Activated CD8-positive, alpha-beta T cell treated with anti-CD3 and anti-CD28 coated beads, Interleukin-2, amount 10 ng/mL, durations not matched to agents 7 days and 5 days (primary cell): ENCODE measurements at regions not wholly inside any gene's neighbourhood (a gene's known extent, or its start where the extent isn't known, plus 50 kb on each side); places are given as distances from the start of the nearest gene placed in this dataset.
"Not testable (repeated sequence)": the region's sequence is repeated elsewhere in the genome, so short reads cannot be mapped to it uniquely, and the experiment has no call there.

ENCODE experiments used
- ATAC-seq: fragments of 150-1000 bp; cut with Tn5 transposase; one replicate; pipeline ENCODE4 v1.10.0; 2021; ENCODE audit warnings: moderate library complexity
- CTCF ChIA-PET: fragments of 350-600 bp; sonication (Branson Sonifier 250); formaldehyde crosslinking; loops from one replicate; lab custom pipeline; 2021; ENCODE audit warnings: antibody characterized with exemption; lab: Charles Lee
- POLR2A ChIA-PET: fragments of 350-600 bp; sonication (Branson Sonifier 250); formaldehyde crosslinking; loops from one replicate; lab custom pipeline; 2021; ENCODE audit warnings: antibody characterized with exemption; lab: Charles Lee
- DNase-seq: peaks from one replicate; pipeline ENCODE4 v3.0.0-alpha.2; 2020
- H3K27ac Mint-ChIP-seq: one replicate; pipeline ENCODE4 v1.8.0; 2021; ENCODE audit warnings: mild to moderate bottlenecking, mixed read lengths
- H3K27me3 Mint-ChIP-seq: one replicate; pipeline ENCODE4 v1.8.0; 2021; ENCODE audit warnings: low read depth, mixed read lengths
- H3K36me3 Mint-ChIP-seq: one replicate; pipeline ENCODE4 v1.8.0; 2021; ENCODE audit warnings: low read depth, mixed read lengths
- H3K4me1 Mint-ChIP-seq: one replicate; pipeline ENCODE4 v1.8.0; 2021; ENCODE audit warnings: low read depth, mixed read lengths
- H3K4me3 Mint-ChIP-seq: one replicate; pipeline ENCODE4 v1.8.0; 2021; ENCODE audit warnings: mild to moderate bottlenecking, mixed read lengths
- H3K9me3 Mint-ChIP-seq: one replicate; pipeline ENCODE4 v1.8.0; 2022; ENCODE audit warnings: mixed read lengths; ENCODE audit not compliant: insufficient read depth

GRCh38 chr1:47664356-47664755 is 226.5 kb downstream of the FOXD2 start:
- ChIA-PET CTCF (no interaction called here), POLR2A (no interaction called here)
- peaks cover 10% of the 10 kb centered on the region for H3K27me3 Mint-ChIP-seq
- H3K36me3 Mint-ChIP-seq = no peaks in the 10 kb centered on the region
- no peaks in the 10 kb centered on the region for H3K9me3 Mint-ChIP-seq
- ATAC-seq = no peak
- no peak for DNase-seq
- H3K4me1 Mint-ChIP-seq = peaks cover 10% of the 10 kb centered on the region
- H3K27ac Mint-ChIP-seq = no peak overlapping the region
- H3K4me3 Mint-ChIP-seq = no peak overlapping the region

- H3K27me3 Mint-ChIP-seq, ATAC-seq, H3K4me3 Mint-ChIP-seq, POLR2A ChIA-PET, H3K36me3 Mint-ChIP-seq, DNase-seq, H3K27ac Mint-ChIP-seq, CTCF ChIA-PET, H3K9me3 Mint-ChIP-seq: not testable (repeated sequence)
- H3K4me1 Mint-ChIP-seq = peaks cover 10% of the 10 kb centered on the region
These were observed 227.1 kb downstream of the FOXD2 start for GRCh38 chr1:47664896-47665295.

GRCh38 chr1:47669081-47669585 is 231.3 kb downstream of the FOXD2 start:
- ChIA-PET POLR2A (no interaction called here), CTCF (no interaction called here)
- Mint-ChIP-seq H3K27me3 (peaks cover 14% of the 10 kb centered on the region), H3K36me3 (no peaks in the 10 kb centered on the region), H3K9me3 (peaks cover 7% of the 10 kb centered on the region), H3K4me3 (no peak overlapping the region), H3K4me1 (no peaks in the 10 kb centered on the region), H3K27ac (no peak overlapping the region)
- no peak for ATAC-seq
- no peak for DNase-seq

- Mint-ChIP-seq H3K9me3 (peaks cover 7% of the 10 kb centered on the region), H3K4me1 (no peaks in the 10 kb centered on the region), H3K27me3 (peaks cover 16% of the 10 kb centered on the region), H3K36me3 (no peaks in the 10 kb centered on the region), H3K4me3 (no peak overlapping the region), H3K27ac (no peak overlapping the region)
- CTCF ChIA-PET = no interaction called here
- ATAC-seq = no peak
- POLR2A ChIA-PET = no interaction called here
- DNase-seq = no peak
These were observed 234.8 kb downstream of the FOXD2 start for GRCh38 chr1:47672622-47673021.

- Mint-ChIP-seq H3K36me3 (no peaks in the 10 kb centered on the region), H3K9me3 (peaks cover 7% of the 10 kb centered on the region), H3K4me3 (no peak overlapping the region), H3K27me3 (peaks cover 9% of the 10 kb centered on the region), H3K4me1 (no peaks in the 10 kb centered on the region), H3K27ac (no peak overlapping the region)
- CTCF ChIA-PET = interaction anchor here (1.1 kb wide), 2 partner anchors 52 to 237 kb away, joined by 3 read pairs; no protein-coding TSS in a partner anchor
- POLR2A ChIA-PET = no interaction called here
- DNase-seq (no peak), ATAC-seq (no peak)
These were observed 236.3 kb downstream of the FOXD2 start for GRCh38 chr1:47674189-47674588.

- H3K36me3 Mint-ChIP-seq = no peaks in the 10 kb centered on the region
- H3K9me3 Mint-ChIP-seq = peaks cover 7% of the 10 kb centered on the region
- POLR2A ChIA-PET = no interaction called here
- ATAC-seq = no peak
- H3K4me1 Mint-ChIP-seq = no peaks in the 10 kb centered on the region
- H3K4me3 Mint-ChIP-seq = no peak overlapping the region
- no peak overlapping the region for H3K27ac Mint-ChIP-seq
- CTCF ChIA-PET = interaction anchor here (1.1 kb wide), 1 partner anchor 238 kb away, joined by 3 read pairs; no protein-coding TSS in a partner anchor
- DNase-seq = peak; percentile 16
- H3K27me3 Mint-ChIP-seq = peaks cover 9% of the 10 kb centered on the region
These were observed 237.3 kb downstream of the FOXD2 start for GRCh38 chr1:47675047-47675675.

GRCh38 chr1:47675721-47676120 is 237.9 kb downstream of the FOXD2 start:
- no peak overlapping the region for H3K27ac Mint-ChIP-seq
- ChIA-PET POLR2A (no interaction called here), CTCF (no interaction called here)
- H3K4me1 Mint-ChIP-seq = no peaks in the 10 kb centered on the region
- no peaks in the 10 kb centered on the region for H3K36me3 Mint-ChIP-seq
- no peak for ATAC-seq
- no peak for DNase-seq
- no peak overlapping the region for H3K4me3 Mint-ChIP-seq
- peaks cover 8% of the 10 kb centered on the region for H3K27me3 Mint-ChIP-seq
- peaks cover 7% of the 10 kb centered on the region for H3K9me3 Mint-ChIP-seq

GRCh38 chr1:47676311-47677054 is 238.6 kb downstream of the FOXD2 start:
- CTCF ChIA-PET = no interaction called here
- no peak for ATAC-seq
- POLR2A ChIA-PET = no interaction called here
- H3K36me3 Mint-ChIP-seq = no peaks in the 10 kb centered on the region
- H3K27ac Mint-ChIP-seq = no peak overlapping the region
- peaks cover 5% of the 10 kb centered on the region for H3K27me3 Mint-ChIP-seq
- no peak for DNase-seq
- H3K4me3 Mint-ChIP-seq = no peak overlapping the region
- no peaks in the 10 kb centered on the region for H3K4me1 Mint-ChIP-seq
- H3K9me3 Mint-ChIP-seq = peaks cover 7% of the 10 kb centered on the region

GRCh38 chr1:47677241-47677940 is 239.5 kb downstream of the FOXD2 start:
- Mint-ChIP-seq H3K36me3 (no peaks in the 10 kb centered on the region), H3K4me1 (no peaks in the 10 kb centered on the region), H3K9me3 (peaks cover 4% of the 10 kb centered on the region), H3K27me3 (peaks cover 5% of the 10 kb centered on the region), H3K27ac (no peak overlapping the region), H3K4me3 (no peak overlapping the region)
- ChIA-PET CTCF (no interaction called here), POLR2A (no interaction called here)
- ATAC-seq (no peak), DNase-seq (no peak)

- H3K4me1 Mint-ChIP-seq = no peaks in the 10 kb centered on the region
- ATAC-seq (no peak), DNase-seq (peak; percentile 1)
- no peak overlapping the region for H3K27ac Mint-ChIP-seq
- no peaks in the 10 kb centered on the region for H3K9me3 Mint-ChIP-seq
- CTCF ChIA-PET = no interaction called here
- no peak overlapping the region for H3K4me3 Mint-ChIP-seq
- H3K36me3 Mint-ChIP-seq = no peaks in the 10 kb centered on the region
- POLR2A ChIA-PET = no interaction called here
- peaks cover 1% of the 10 kb centered on the region for H3K27me3 Mint-ChIP-seq
These were observed 240.7 kb downstream of the FOXD2 start for GRCh38 chr1:47678464-47678980.

GRCh38 chr1:47679301-47679791 is 241.5 kb downstream of the FOXD2 start:
- no peaks in the 10 kb centered on the region for H3K36me3 Mint-ChIP-seq
- POLR2A ChIA-PET = no interaction called here
- H3K27me3 Mint-ChIP-seq = peaks cover under 1% of the 10 kb centered on the region
- ATAC-seq (no peak), DNase-seq (no peak)
- H3K4me3 Mint-ChIP-seq = no peak overlapping the region
- CTCF ChIA-PET = no interaction called here
- H3K27ac Mint-ChIP-seq = no peak overlapping the region
- no peaks in the 10 kb centered on the region for H3K4me1 Mint-ChIP-seq
- H3K9me3 Mint-ChIP-seq = no peaks in the 10 kb centered on the region
